ENCODE measurements at regions not wholly inside any gene's neighbourhood (a gene's known extent, or its start where the extent isn't known, plus 50 kb on each side); places are given as distances from the start of the nearest gene placed in this dataset.

DNA sequence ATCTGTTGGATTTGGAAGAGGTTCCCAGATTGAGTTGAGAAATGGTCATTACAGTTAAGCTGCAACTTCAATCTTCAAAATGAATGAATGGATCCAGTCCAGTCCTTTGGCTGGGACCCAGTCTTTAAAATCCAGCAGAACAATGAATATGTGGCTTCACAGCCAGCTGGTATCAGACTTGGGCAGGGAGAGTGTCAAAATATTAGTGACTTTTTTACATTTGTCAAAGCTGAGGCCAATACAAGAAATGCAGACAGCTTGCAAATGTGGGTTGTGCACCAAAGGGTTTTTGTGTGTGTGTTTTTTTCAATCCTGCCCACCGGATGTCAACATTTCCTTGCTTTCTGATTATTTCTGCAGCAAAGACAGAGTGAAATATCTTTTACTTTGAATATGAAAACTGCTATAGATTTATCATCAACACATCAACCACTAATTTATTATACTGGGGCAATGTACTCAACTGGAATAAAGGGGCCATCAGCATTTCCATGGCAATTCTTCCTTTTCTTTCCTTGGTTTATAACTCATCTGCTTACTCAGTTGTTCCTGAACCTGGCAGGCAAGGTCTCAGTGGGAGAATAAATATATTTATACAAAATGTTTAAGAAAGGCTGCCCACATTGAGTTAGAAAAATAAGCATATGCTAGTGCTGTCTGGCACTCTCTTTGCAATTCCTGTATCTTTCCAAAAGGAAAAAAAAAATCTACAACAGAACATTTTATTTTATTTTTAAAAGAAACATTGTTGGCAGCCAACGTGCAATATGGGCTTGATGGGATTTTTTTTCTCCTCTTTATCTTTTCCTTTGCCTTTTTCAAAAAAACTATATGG lies 491.6 kb upstream of the C1orf87 start:
- H3K27me3 ChIP-seq (ENCODE audit: control insufficient read depth, low read length), result no peaks in the 10 kb centered on the region

DNA sequence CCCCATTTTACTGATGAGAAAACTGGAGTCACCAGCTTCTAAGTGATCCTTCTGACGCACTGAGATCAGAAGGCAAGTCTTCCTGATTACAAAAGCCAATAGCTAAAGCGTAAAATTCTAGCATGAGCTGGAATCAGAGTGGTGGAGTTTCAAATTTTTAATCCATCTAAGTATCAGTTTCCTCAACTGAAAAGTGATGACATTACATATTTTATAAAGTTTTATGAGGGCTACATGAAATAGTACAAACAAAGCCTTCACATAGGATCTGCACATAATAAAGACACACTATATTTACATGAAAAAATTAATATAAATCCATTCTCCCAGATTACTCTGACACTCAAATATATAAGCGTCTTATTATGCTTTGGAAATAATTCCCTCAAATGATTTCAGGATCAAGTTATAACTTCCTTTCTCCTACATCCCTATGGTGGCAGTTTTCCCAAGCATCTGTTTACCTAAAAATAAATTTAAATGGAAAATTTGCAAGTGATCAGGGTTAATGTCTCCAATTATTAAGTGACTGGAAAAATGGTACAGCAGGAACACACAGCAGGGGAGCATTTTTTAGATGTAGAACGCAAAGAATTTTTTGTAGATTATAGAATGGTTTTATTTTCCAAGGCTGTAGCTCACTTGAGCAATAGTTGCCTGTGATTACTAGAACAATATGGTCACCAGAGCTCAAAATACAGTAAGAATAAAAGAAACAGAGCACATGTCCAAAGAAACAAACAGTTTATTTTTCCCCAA lies 490.4 kb upstream of the C1orf87 start:
- no peaks in the 10 kb centered on the region for H3K9me3 ChIP-seq (ENCODE audit: control insufficient read depth, insufficient read depth, low read length)
- H3K79me2 ChIP-seq (ENCODE audit: control insufficient read depth, low read length), result no peaks in the 10 kb centered on the region
- TF ChIP-seq CTCF (IDR thresholded peaks at IDR 0.05; ENCODE audit: low read depth, low read length, poor library complexity, severe bottlenecking), result no peak
- no peak for TF ChIP-seq EZH2phosphoT487 (IDR thresholded peaks at IDR 0.05; ENCODE audit: borderline replicate concordance, low read length)
- H3K4me2 ChIP-seq (ENCODE audit: low read length), result no peak overlapping the region
- H3K27ac ChIP-seq (ENCODE audit: low read depth, low read length), result no peak overlapping the region
- no peaks in the 10 kb centered on the region; the same call in 1 of the 2 replicates for H3K9me2 ChIP-seq (replicated peaks; ENCODE audit: control insufficient read depth, low read length)
- no peaks in the 10 kb centered on the region for H4K20me1 ChIP-seq (ENCODE audit: control insufficient read depth, insufficient read depth, low read depth, low read length)
- no peaks in the 10 kb centered on the region for H3F3A ChIP-seq (ENCODE audit: control insufficient read depth, insufficient read depth)
- H3K27me3 ChIP-seq (ENCODE audit: control insufficient read depth, low read length), result no peaks in the 10 kb centered on the region
- no peak overlapping the region for H3K4me3 ChIP-seq (ENCODE audit: low read length)
- H3K4me1 ChIP-seq (ENCODE audit: control insufficient read depth, low read length), result no peaks in the 10 kb centered on the region
- no peaks in the 10 kb centered on the region for H3K36me3 ChIP-seq (ENCODE audit: control insufficient read depth, low read length)

More for the DNA sequence above, 491.6 kb upstream of the C1orf87 start:
- Histone ChIP-seq H3K9me3 (ENCODE audit: control insufficient read depth, insufficient read depth, low read length) (no peaks in the 10 kb centered on the region), H3K4me3 (ENCODE audit: low read length) (no peak overlapping the region), H3K4me2 (ENCODE audit: low read length) (no peak overlapping the region), H3K4me1 (ENCODE audit: control insufficient read depth, low read length) (no peaks in the 10 kb centered on the region), H3K79me2 (ENCODE audit: control insufficient read depth, low read length) (no peaks in the 10 kb centered on the region), H3K27ac (ENCODE audit: low read depth, low read length) (no peak overlapping the region), H3F3A (ENCODE audit: control insufficient read depth, insufficient read depth) (no peaks in the 10 kb centered on the region), H3K36me3 (ENCODE audit: control insufficient read depth, low read length) (no peaks in the 10 kb centered on the region), H3K9me2 (replicated peaks; ENCODE audit: control insufficient read depth, low read length) (no peaks in the 10 kb centered on the region), H4K20me1 (ENCODE audit: control insufficient read depth, insufficient read depth, low read depth, low read length) (no peaks in the 10 kb centered on the region)
- TF ChIP-seq CTCF (IDR thresholded peaks at IDR 0.05; ENCODE audit: low read depth, low read length, poor library complexity, severe bottlenecking), result no peak

DNA sequence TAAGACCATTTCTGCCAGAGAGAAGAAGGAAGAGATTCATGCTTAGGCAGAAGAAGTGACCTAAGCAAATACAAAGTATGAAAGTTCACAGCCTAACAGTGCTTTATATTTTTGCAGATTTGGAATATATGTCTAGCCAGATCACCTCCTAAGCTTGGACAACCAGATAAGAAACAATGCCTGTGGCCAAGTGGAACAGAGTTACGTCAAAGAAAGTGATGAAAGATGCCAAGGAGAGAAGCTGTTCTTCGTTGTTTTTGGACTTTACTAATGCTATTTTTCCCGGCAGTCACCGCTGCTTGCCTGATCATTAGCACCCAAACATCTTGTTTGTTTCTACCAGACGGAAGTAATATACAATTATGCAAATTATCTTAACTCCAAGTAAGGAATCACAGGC lies 489.2 kb upstream of the C1orf87 start:
- H3K4me3 ChIP-seq (ENCODE audit: low read length), result no peak overlapping the region
- no peak overlapping the region for H3K4me2 ChIP-seq (ENCODE audit: low read length)
- no peak overlapping the region for H3K27ac ChIP-seq (ENCODE audit: low read depth, low read length)
- H3K9me2 ChIP-seq (replicated peaks; ENCODE audit: control insufficient read depth, low read length), result no peaks in the 10 kb centered on the region; the same call in 1 of the 2 replicates
- H4K20me1 ChIP-seq (ENCODE audit: control insufficient read depth, insufficient read depth, low read depth, low read length), result no peaks in the 10 kb centered on the region
- no peaks in the 10 kb centered on the region for H3K79me2 ChIP-seq (ENCODE audit: control insufficient read depth, low read length)
- no peaks in the 10 kb centered on the region for H3K27me3 ChIP-seq (ENCODE audit: control insufficient read depth, low read length)
- no peaks in the 10 kb centered on the region for H3K9me3 ChIP-seq (ENCODE audit: control insufficient read depth, insufficient read depth, low read length)
- no peaks in the 10 kb centered on the region for H3K4me1 ChIP-seq (ENCODE audit: control insufficient read depth, low read length)
- H3K36me3 ChIP-seq (ENCODE audit: control insufficient read depth, low read length), result no peaks in the 10 kb centered on the region
- TF ChIP-seq CTCF (IDR thresholded peaks at IDR 0.05; ENCODE audit: low read depth, low read length, poor library complexity, severe bottlenecking) (no peak), EZH2phosphoT487 (IDR thresholded peaks at IDR 0.05; ENCODE audit: borderline replicate concordance, low read length) (no peak)
- no peaks in the 10 kb centered on the region for H3F3A ChIP-seq (ENCODE audit: control insufficient read depth, insufficient read depth)

Measured in DOHH2 (cell line).